Left lung (tissue), 4 donors: ENCODE measurements at regions not wholly inside any gene's neighbourhood (a gene's known extent, or its start where the extent isn't known, plus 50 kb on each side); places are given as distances from the start of the nearest gene placed in this dataset.

Source experiments
- ATAC-seq: fragments of 200-7000 bp; cut with Tn5 transposase; one replicate; pipeline ENCODE4 v1.9.1; 2020; ENCODE audit warnings: moderate library complexity
- DNase-seq, 4 donors: peaks; one replicate each; pipeline ENCODE4 v3.0.0-alpha.2; 2013 to 2020
- H3K27ac ChIP-seq, 2 donors: fragments of 200-600 bp; sonication (generic) in 1 of 2; one replicate each; pipeline versions ENCODE4 v1.5.0 to v1.8.0; 2020 to 2021
- H3K27me3 ChIP-seq, 2 donors: fragments of 200-600 bp; sonication (generic) in 1 of 2; one replicate each; pipeline versions ENCODE4 v1.5.0 to v1.8.0; 2020 to 2021
- H3K36me3 ChIP-seq, 2 donors: fragments of 200-600 bp; sonication (generic) in 1 of 2; one replicate each; pipeline versions ENCODE4 v1.5.0 to v1.8.0; 2020 to 2021
- H3K4me1 ChIP-seq, 2 donors: fragments of 200-600 bp; one replicate each; pipeline ENCODE4 v1.8.0; 2021
- H3K4me3 ChIP-seq, 2 donors: fragments of 200-600 bp; sonication (generic) in 1 of 2; one replicate each; pipeline versions ENCODE4 v1.5.0 to v1.8.0; 2020 to 2021; ENCODE audit warnings: mild to moderate bottlenecking in 1 of 2
- H3K9me3 ChIP-seq, 2 donors: fragments of 200-600 bp; sonication (generic) in 1 of 2; one replicate each; pipeline versions ENCODE4 v1.5.0 to v1.8.0; 2020 to 2021
- CTCF ChIP-seq, 2 donors: fragments of 200-600 bp; sonication (generic) in 1 of 2; IDR thresholded peaks; one replicate each; pipeline versions ENCODE4 v1.5.0 to v1.8.0; 2021; ENCODE audit warnings: antibody characterized with exemption in 2 of 2
- intact Hi-C, 2 donors: fragments of 100-400 bp; cut with DNase I; formaldehyde crosslinking; loops; one replicate each; pipeline versions ENCODE4 v1.11.2 to v1.14.2; 2022
- donor health status: DM: no; HTN: yes; CAD: no.
- donor health status: DM: no; HTN: no; CAD: no.

GRCh38 chr5:27797220-27797619 is 758.8 kb upstream of the CDH9 start:
- Histone ChIP-seq H3K27me3 (no peaks in the 10 kb centered on the region), H3K27ac (no peak overlapping the region), H3K9me3 (peaks cover 0 to 13% of the 10 kb centered on the region in 2 donors), H3K36me3 (no peaks in the 10 kb centered on the region), H3K4me3 (no peak overlapping the region), H3K4me1 (no peaks in the 10 kb centered on the region)
- ATAC-seq (no peak), DNase-seq (no peak)
- intact Hi-C loops, result no loop called here
- TF ChIP-seq CTCF (IDR thresholded peaks at IDR 0.05), result no peak

GRCh38 chr5:27788184-27788583 is 749.8 kb upstream of the CDH9 start:
- H3K36me3 ChIP-seq, result no peaks in the 10 kb centered on the region
- intact Hi-C loops, result no loop called here
- no peak overlapping the region for H3K27ac ChIP-seq
- no peaks in the 10 kb centered on the region for H3K9me3 ChIP-seq
- no peak overlapping the region for H3K4me3 ChIP-seq
- H3K27me3 ChIP-seq, result no peaks in the 10 kb centered on the region
- no peaks in the 10 kb centered on the region for H3K4me1 ChIP-seq
- ATAC-seq, result no peak
- no peak for TF ChIP-seq CTCF (IDR thresholded peaks at IDR 0.05)
- DNase-seq, result no peak

GRCh38 chr5:27784317-27784716 is 745.9 kb upstream of the CDH9 start:
- no peak for ATAC-seq
- intact Hi-C loops, result no loop called here

GRCh38 chr5:27778121-27778520 is 739.7 kb upstream of the CDH9 start:
- Histone ChIP-seq H3K36me3 (no peaks in the 10 kb centered on the region), H3K27me3 (no peaks in the 10 kb centered on the region), H3K27ac (no peak overlapping the region), H3K4me1 (no peaks in the 10 kb centered on the region), H3K9me3 (peaks cover 0 to 3% of the 10 kb centered on the region in 2 donors), H3K4me3 (no peak overlapping the region)
- no peak for TF ChIP-seq CTCF (IDR thresholded peaks at IDR 0.05)
- intact Hi-C loops, result no loop called here
- DNase-seq, result no peak
- no peak for ATAC-seq

More at GRCh38 chr5:27784317-27784716, 745.9 kb upstream of the CDH9 start:
- no peak for TF ChIP-seq CTCF (IDR thresholded peaks at IDR 0.05)
- H3K36me3 ChIP-seq, result no peaks in the 10 kb centered on the region
- H3K9me3 ChIP-seq, result no peaks in the 10 kb centered on the region
- H3K27me3 ChIP-seq, result no peaks in the 10 kb centered on the region
- H3K4me3 ChIP-seq, result no peak overlapping the region
- no peaks in the 10 kb centered on the region for H3K4me1 ChIP-seq
- DNase-seq, result no peak
- no peak overlapping the region for H3K27ac ChIP-seq

GRCh38 chr5:27773636-27774035 is 735.2 kb upstream of the CDH9 start:
- no peak for TF ChIP-seq CTCF (IDR thresholded peaks at IDR 0.05)
- no peaks in the 10 kb centered on the region for H3K27me3 ChIP-seq
- intact Hi-C loops, result no loop called here
- ATAC-seq, result no peak
- no peak overlapping the region for H3K4me3 ChIP-seq
- H3K36me3 ChIP-seq, result no peaks in the 10 kb centered on the region
- no peaks in the 10 kb centered on the region for H3K4me1 ChIP-seq
- peaks cover 0 to 8% of the 10 kb centered on the region in 2 donors for H3K9me3 ChIP-seq
- DNase-seq, result peak in 2 of 4 donors; percentile 15 to 26
- H3K27ac ChIP-seq, result no peak overlapping the region
